K562 (cell line): ENCODE measurements at regions not wholly inside any gene's neighbourhood (a gene's known extent, or its start where the extent isn't known, plus 50 kb on each side); places are given as distances from the start of the nearest gene placed in this dataset.

Source experiments
- CHCHD3 ChIP-seq: fragments of 250-450 bp; sonication (Bioruptor Pico); IDR thresholded peaks from 2 replicates; pipeline ENCODE4 v2.1.2; 2022; ENCODE audit warnings: mild to moderate bottlenecking
- CHD4 ChIP-seq: fragments of 200-600 bp; sonication (generic); IDR thresholded peaks from 3 replicates; pipeline ENCODE4 v1.6.1; 2012; ENCODE audit warnings: low read depth, mild to moderate bottlenecking, mixed read lengths, low read length, inconsistent platforms; ENCODE audit not compliant: insufficient read depth, insufficient replicate concordance, poor library complexity, severe bottlenecking
- ELF1 ChIP-seq: fragments of 200-800 bp; sonication (Bioruptor generic); IDR thresholded peaks from 2 replicates; pipeline ENCODE4 v1.6.1; 2016; ENCODE audit warnings: missing genetic modification characterization, missing compliant biosample characterization
- HDAC1 ChIP-seq, 2 experiments: fragments of 450-650 bp; IDR thresholded peaks; 2 replicates each; pipeline ENCODE4 v1.6.1; 2016 to 2017; ENCODE audit warnings: inconsistent platforms in 1 of 2, mild to moderate bottlenecking in 1 of 2, moderate library complexity in 1 of 2
- JUND ChIP-seq, 2 experiments: IDR thresholded peaks; 2 replicates in 1 of 2; 3 replicates in 1 of 2; pipeline ENCODE4 v1.6.1; 2011; ENCODE audit warnings: borderline replicate concordance in 2 of 2, low read depth in 2 of 2, low read length in 2 of 2, improper control_type of control experiment in 1 of 2, missing biosample characterization in 1 of 2, missing genetic modification characterization in 1 of 2, missing genetic modification reagents in 1 of 2
- PBX2 ChIP-seq, 2 experiments: IDR thresholded peaks in 1 of 2; conservative IDR thresholded peaks in 1 of 2; 2 replicates each; pipeline ENCODE4 v1.6.1; 2016; ENCODE audit warnings: low read depth in 2 of 2, mild to moderate bottlenecking in 1 of 2, missing compliant biosample characterization in 1 of 2, missing genetic modification characterization in 1 of 2, moderate library complexity in 1 of 2
- RUNX1 ChIP-seq: sonication (generic); IDR thresholded peaks from 2 replicates; pipeline ENCODE4 v1.6.1; 2016; ENCODE audit warnings: antibody characterized with exemption, low read depth
- VEZF1 ChIP-seq: fragments of 200-800 bp; sonication (Bioruptor generic); IDR thresholded peaks from 2 replicates; pipeline ENCODE4 v1.6.1; 2017; ENCODE audit warnings: missing genetic modification characterization, missing compliant biosample characterization
- ZNF41 ChIP-seq: fragments of 250-450 bp; sonication (Bioruptor Pico); conservative IDR thresholded peaks from 2 replicates; pipeline ENCODE4 v1.4.0; 2020; ENCODE audit warnings: mild to moderate bottlenecking
- TF ChIP-seq, protein P1 (sequence below): fragments of 450-650 bp; IDR thresholded peaks from 2 replicates; pipeline ENCODE4 v1.6.1; 2017; ENCODE audit warnings: antibody characterized with exemption, mild to moderate bottlenecking
- TF ChIP-seq, protein P2 (sequence below): fragments of 450-650 bp; IDR thresholded peaks from 2 replicates; pipeline ENCODE4 v1.6.1; 2016; ENCODE audit warnings: low read depth, mild to moderate bottlenecking, moderate library complexity
- TF ChIP-seq, protein P3 (sequence below): sonication (generic); IDR thresholded peaks from 2 replicates; pipeline ENCODE4 v1.6.1; 2016
- TF ChIP-seq, protein P4 (sequence below): fragments of 250-450 bp; sonication (Bioruptor Pico); IDR thresholded peaks from 2 replicates; pipeline ENCODE4 v1.4.0; 2020; ENCODE audit warnings: mild to moderate bottlenecking, moderate library complexity, borderline replicate concordance

DNA sequence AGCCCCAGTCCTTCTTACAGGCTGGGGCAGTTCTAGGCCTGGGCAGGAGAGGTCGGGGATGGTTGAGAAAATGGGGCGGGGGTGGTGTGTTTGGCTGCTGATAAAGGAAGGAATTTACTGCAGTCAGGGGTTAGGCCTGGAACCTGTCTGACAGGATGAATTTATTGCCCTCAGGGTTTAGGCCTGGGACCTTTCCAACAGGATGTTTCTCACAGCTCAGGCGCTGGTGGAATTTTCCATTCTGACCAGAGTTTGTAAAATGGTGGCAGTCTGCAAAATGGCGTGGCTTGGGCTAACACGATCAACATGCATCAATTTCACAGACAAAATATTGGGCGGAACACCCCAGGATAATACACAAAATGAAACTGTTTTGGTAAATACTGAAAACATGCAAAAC is 83.5 kb upstream of the SPIN4 start (continued):
- TF ChIP-seq, protein P1, sequence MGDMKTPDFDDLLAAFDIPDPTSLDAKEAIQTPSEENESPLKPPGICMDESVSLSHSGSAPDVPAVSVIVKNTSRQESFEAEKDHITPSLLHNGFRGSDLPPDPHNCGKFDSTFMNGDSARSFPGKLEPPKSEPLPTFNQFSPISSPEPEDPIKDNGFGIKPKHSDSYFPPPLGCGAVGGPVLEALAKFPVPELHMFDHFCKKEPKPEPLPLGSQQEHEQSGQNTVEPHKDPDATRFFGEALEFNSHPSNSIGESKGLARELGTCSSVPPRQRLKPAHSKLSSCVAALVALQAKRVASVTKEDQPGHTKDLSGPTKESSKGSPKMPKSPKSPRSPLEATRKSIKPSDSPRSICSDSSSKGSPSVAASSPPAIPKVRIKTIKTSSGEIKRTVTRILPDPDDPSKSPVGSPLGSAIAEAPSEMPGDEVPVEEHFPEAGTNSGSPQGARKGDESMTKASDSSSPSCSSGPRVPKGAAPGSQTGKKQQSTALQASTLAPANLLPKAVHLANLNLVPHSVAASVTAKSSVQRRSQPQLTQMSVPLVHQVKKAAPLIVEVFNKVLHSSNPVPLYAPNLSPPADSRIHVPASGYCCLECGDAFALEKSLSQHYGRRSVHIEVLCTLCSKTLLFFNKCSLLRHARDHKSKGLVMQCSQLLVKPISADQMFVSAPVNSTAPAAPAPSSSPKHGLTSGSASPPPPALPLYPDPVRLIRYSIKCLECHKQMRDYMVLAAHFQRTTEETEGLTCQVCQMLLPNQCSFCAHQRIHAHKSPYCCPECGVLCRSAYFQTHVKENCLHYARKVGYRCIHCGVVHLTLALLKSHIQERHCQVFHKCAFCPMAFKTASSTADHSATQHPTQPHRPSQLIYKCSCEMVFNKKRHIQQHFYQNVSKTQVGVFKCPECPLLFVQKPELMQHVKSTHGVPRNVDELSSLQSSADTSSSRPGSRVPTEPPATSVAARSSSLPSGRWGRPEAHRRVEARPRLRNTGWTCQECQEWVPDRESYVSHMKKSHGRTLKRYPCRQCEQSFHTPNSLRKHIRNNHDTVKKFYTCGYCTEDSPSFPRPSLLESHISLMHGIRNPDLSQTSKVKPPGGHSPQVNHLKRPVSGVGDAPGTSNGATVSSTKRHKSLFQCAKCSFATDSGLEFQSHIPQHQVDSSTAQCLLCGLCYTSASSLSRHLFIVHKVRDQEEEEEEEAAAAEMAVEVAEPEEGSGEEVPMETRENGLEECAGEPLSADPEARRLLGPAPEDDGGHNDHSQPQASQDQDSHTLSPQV = peak; percentile 100
- TF ChIP-seq ELF1 (tag) (no peak), VEZF1 (CRISPR knock-in tag) (peak; percentile 49), HDAC1 (IDR thresholded peaks at IDR 0.05) (0 out of 4 replicates have a peak, but pooled peaks of 1 of the 2 experiments have one; percentile 25), CHD4 (no peak), RUNX1 (no peak), CHCHD3 (CRISPR knock-in tag) (no peak), JUND (IDR thresholded peaks at IDR 0.05; ENCODE audit: borderline replicate concordance, low read depth, low read length) (no peak), JUND (tag; IDR thresholded peaks at IDR 0.05; ENCODE audit: borderline replicate concordance, low read depth, low read length) (peak; percentile 86; the same call in 1 of the 3 replicates), ZNF41 (CRISPR knock-in tag) (peak; percentile 93), PBX2 (CRISPR knock-in tag; IDR thresholded peaks at IDR 0.05; ENCODE audit: low read depth) (no peak), PBX2 (tag; conservative IDR thresholded peaks at IDR 0.05; ENCODE audit: low read depth) (peak; percentile 91)
- TF ChIP-seq, protein P2, sequence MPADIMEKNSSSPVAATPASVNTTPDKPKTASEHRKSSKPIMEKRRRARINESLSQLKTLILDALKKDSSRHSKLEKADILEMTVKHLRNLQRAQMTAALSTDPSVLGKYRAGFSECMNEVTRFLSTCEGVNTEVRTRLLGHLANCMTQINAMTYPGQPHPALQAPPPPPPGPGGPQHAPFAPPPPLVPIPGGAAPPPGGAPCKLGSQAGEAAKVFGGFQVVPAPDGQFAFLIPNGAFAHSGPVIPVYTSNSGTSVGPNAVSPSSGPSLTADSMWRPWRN = no peak
- TF ChIP-seq, protein P3, sequence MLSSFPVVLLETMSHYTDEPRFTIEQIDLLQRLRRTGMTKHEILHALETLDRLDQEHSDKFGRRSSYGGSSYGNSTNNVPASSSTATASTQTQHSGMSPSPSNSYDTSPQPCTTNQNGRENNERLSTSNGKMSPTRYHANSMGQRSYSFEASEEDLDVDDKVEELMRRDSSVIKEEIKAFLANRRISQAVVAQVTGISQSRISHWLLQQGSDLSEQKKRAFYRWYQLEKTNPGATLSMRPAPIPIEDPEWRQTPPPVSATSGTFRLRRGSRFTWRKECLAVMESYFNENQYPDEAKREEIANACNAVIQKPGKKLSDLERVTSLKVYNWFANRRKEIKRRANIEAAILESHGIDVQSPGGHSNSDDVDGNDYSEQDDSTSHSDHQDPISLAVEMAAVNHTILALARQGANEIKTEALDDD = 0 out of 2 replicates have a peak, but pooled peaks have one; percentile 28
- TF ChIP-seq, protein P4, sequence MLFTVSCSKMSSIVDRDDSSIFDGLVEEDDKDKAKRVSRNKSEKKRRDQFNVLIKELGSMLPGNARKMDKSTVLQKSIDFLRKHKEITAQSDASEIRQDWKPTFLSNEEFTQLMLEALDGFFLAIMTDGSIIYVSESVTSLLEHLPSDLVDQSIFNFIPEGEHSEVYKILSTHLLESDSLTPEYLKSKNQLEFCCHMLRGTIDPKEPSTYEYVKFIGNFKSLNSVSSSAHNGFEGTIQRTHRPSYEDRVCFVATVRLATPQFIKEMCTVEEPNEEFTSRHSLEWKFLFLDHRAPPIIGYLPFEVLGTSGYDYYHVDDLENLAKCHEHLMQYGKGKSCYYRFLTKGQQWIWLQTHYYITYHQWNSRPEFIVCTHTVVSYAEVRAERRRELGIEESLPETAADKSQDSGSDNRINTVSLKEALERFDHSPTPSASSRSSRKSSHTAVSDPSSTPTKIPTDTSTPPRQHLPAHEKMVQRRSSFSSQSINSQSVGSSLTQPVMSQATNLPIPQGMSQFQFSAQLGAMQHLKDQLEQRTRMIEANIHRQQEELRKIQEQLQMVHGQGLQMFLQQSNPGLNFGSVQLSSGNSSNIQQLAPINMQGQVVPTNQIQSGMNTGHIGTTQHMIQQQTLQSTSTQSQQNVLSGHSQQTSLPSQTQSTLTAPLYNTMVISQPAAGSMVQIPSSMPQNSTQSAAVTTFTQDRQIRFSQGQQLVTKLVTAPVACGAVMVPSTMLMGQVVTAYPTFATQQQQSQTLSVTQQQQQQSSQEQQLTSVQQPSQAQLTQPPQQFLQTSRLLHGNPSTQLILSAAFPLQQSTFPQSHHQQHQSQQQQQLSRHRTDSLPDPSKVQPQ (CRISPR knock-in tag) = peak; percentile 56; the same call in 1 of the 2 replicates
